Panc1 (cell line): ENCODE measurements at regions not wholly inside any gene's neighbourhood (a gene's known extent, or its start where the extent isn't known, plus 50 kb on each side); places are given as distances from the start of the nearest gene placed in this dataset.
"Not testable (repeated sequence)": the region's sequence is repeated elsewhere in the genome, so short reads cannot be mapped to it uniquely, and the experiment has no call there.

ENCODE experiments used
- ATAC-seq: fragments of 200-7000 bp; cut with Tn5 transposase; 2 replicates; pipeline ENCODE4 v1.9.1; 2020; ENCODE audit warnings: mild to moderate bottlenecking, moderate library complexity
- BruUV-seq: library from RNA; stranded (reverse); fragments of 400-500 nt; replicated peaks from 2 replicates; lab custom pipeline; 2021; lab: Mats Ljungman, UMichigan
- CTCF ChIA-PET: fragments of 300-600 bp; sonication (Branson Sonifier 250); formaldehyde crosslinking; loops from one replicate; lab custom pipeline; 2022; ENCODE audit warnings: antibody characterized with exemption; lab: Charles Lee
- POLR2A ChIA-PET: fragments of 300-600 bp; sonication (Branson Sonifier 250); formaldehyde crosslinking; loops from one replicate; lab custom pipeline; 2022; ENCODE audit warnings: antibody characterized with exemption; lab: Charles Lee
- DNase-seq: peaks from one replicate; pipeline ENCODE4 v3.0.0-alpha.2; 2010; ENCODE audit warnings: low read depth, low spot score
- H3K27ac ChIP-seq: 2 replicates; pipeline ENCODE4 v1.5.1; 2011; ENCODE audit warnings: mild to moderate bottlenecking, low read length, inconsistent platforms
- H3K27me3 ChIP-seq: fragments of 200-500 bp; sonication (Bioruptor generic); 2 replicates; pipeline ENCODE4 v1.6.0; 2014; ENCODE audit warnings: low read length, inconsistent platforms; ENCODE audit not compliant: control insufficient read depth, insufficient read depth
- H3K36me3 ChIP-seq: fragments of 200-500 bp; sonication (Bioruptor generic); 2 replicates; pipeline ENCODE4 v1.5.1; 2014; ENCODE audit warnings: inconsistent platforms, mild to moderate bottlenecking, low read length, moderate library complexity; ENCODE audit not compliant: control insufficient read depth, insufficient read depth
- H3K4me1 ChIP-seq: 2 replicates; pipeline ENCODE4 v1.5.1; 2011; ENCODE audit warnings: inconsistent platforms, mild to moderate bottlenecking, low read length, moderate library complexity; ENCODE audit not compliant: control insufficient read depth, insufficient read depth
- H3K4me3 ChIP-seq, 2 experiments: 2 replicates each; pipeline ENCODE4 v1.5.1; 2011 to 2012; ENCODE audit warnings: low read depth in 2 of 2, low read length in 2 of 2, mild to moderate bottlenecking in 2 of 2, inconsistent platforms in 1 of 2, moderate library complexity in 1 of 2
- H3K9me3 ChIP-seq: fragments of 200-500 bp; sonication (Bioruptor generic); 2 replicates; pipeline ENCODE4 v1.5.1; 2014; ENCODE audit warnings: low read depth, mild to moderate bottlenecking, inconsistent platforms, low read length, moderate library complexity; ENCODE audit not compliant: control insufficient read depth, insufficient read depth
- POLR2AphosphoS5 ChIP-seq: IDR thresholded peaks from 2 replicates; pipeline ENCODE4 v1.6.1; 2012; ENCODE audit warnings: mild to moderate bottlenecking, low read depth, low read length, moderate library complexity
- SIN3A ChIP-seq: IDR thresholded peaks from 2 replicates; pipeline ENCODE4 v1.6.1; 2012; ENCODE audit warnings: low read depth, mild to moderate bottlenecking, low read length, moderate library complexity, borderline replicate concordance; ENCODE audit not compliant: insufficient read depth
- TCF7L2 ChIP-seq: IDR thresholded peaks from 2 replicates; pipeline ENCODE4 v1.6.1; 2011; ENCODE audit warnings: mild to moderate bottlenecking, low read depth, low read length, inconsistent platforms
- in situ Hi-C: cut with HindIII; loops from 2 replicates; pipeline ENCODE4 v1.10.0; 2016; ENCODE audit warnings: low sequenced_read_pairs, low pct_unique_long_range_greater_than_20kb
- intact Hi-C: fragments of 100-400 bp; cut with micrococcal nuclease; formaldehyde crosslinking; loops from one replicate; pipeline ENCODE4 v1.10.0; 2022; ENCODE audit not compliant: unreplicated experiment
- TF ChIP-seq, protein P1 (sequence below): fragments of 450-650 bp; IDR thresholded peaks from 2 replicates; pipeline ENCODE4 v1.5.1; 2017; ENCODE audit warnings: mild to moderate bottlenecking
- TF ChIP-seq, protein P2 (sequence below), 2 experiments: IDR thresholded peaks; 2 replicates each; pipeline ENCODE4 v1.6.1; 2011 to 2012; ENCODE audit warnings: low read depth in 2 of 2, control low read depth in 1 of 2, low read length in 1 of 2, mild to moderate bottlenecking in 1 of 2, moderate library complexity in 1 of 2; ENCODE audit not compliant: insufficient read depth in 1 of 2

DNA sequence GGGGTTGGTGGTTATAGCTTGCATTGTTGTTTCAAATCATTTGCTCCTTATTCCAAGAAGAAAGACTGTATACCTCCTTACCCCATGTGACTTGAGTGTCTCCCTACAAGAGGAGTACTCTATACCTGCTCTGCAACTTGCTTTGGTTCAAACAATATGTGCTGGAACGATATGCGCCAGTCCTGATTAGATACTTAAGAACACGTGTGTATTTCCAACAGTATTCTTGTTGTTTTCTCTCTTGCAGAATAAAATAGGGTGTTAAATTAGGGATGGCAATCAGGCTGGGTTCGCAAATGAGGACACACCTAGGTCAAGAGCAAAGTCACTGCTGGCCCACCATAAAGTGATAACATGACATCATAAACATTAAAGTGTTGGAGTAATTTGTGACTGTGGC lies 895.0 kb upstream of the SLITRK1 start:
- Histone ChIP-seq H3K36me3 (no peaks in the 10 kb centered on the region), H3K4me3 (no peak overlapping the region), H3K27me3 (no peaks in the 10 kb centered on the region), H3K9me3 (no peaks in the 10 kb centered on the region), H3K27ac (no peak overlapping the region), H3K4me1 (no peaks in the 10 kb centered on the region)
- in situ Hi-C loops (no loop called here), intact Hi-C loops (no loop called here)
- CTCF ChIA-PET = no interaction called here
- BruUV-seq = no TSS peak
- POLR2A ChIA-PET = no interaction called here
- DNase-seq = no peak
- no peak for TF ChIP-seq SIN3A
- TF ChIP-seq, protein P1, sequence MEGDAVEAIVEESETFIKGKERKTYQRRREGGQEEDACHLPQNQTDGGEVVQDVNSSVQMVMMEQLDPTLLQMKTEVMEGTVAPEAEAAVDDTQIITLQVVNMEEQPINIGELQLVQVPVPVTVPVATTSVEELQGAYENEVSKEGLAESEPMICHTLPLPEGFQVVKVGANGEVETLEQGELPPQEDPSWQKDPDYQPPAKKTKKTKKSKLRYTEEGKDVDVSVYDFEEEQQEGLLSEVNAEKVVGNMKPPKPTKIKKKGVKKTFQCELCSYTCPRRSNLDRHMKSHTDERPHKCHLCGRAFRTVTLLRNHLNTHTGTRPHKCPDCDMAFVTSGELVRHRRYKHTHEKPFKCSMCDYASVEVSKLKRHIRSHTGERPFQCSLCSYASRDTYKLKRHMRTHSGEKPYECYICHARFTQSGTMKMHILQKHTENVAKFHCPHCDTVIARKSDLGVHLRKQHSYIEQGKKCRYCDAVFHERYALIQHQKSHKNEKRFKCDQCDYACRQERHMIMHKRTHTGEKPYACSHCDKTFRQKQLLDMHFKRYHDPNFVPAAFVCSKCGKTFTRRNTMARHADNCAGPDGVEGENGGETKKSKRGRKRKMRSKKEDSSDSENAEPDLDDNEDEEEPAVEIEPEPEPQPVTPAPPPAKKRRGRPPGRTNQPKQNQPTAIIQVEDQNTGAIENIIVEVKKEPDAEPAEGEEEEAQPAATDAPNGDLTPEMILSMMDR = no peak
- no peak for TF ChIP-seq POLR2AphosphoS5
- TF ChIP-seq, protein P2, sequence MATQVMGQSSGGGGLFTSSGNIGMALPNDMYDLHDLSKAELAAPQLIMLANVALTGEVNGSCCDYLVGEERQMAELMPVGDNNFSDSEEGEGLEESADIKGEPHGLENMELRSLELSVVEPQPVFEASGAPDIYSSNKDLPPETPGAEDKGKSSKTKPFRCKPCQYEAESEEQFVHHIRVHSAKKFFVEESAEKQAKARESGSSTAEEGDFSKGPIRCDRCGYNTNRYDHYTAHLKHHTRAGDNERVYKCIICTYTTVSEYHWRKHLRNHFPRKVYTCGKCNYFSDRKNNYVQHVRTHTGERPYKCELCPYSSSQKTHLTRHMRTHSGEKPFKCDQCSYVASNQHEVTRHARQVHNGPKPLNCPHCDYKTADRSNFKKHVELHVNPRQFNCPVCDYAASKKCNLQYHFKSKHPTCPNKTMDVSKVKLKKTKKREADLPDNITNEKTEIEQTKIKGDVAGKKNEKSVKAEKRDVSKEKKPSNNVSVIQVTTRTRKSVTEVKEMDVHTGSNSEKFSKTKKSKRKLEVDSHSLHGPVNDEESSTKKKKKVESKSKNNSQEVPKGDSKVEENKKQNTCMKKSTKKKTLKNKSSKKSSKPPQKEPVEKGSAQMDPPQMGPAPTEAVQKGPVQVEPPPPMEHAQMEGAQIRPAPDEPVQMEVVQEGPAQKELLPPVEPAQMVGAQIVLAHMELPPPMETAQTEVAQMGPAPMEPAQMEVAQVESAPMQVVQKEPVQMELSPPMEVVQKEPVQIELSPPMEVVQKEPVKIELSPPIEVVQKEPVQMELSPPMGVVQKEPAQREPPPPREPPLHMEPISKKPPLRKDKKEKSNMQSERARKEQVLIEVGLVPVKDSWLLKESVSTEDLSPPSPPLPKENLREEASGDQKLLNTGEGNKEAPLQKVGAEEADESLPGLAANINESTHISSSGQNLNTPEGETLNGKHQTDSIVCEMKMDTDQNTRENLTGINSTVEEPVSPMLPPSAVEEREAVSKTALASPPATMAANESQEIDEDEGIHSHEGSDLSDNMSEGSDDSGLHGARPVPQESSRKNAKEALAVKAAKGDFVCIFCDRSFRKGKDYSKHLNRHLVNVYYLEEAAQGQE (IDR thresholded peaks at IDR 0.05; ENCODE audit: insufficient read depth in 1 of 2, low read depth in 2 of 2, low read length in 1 of 2) = no peak
- ATAC-seq = no peak

DNA sequence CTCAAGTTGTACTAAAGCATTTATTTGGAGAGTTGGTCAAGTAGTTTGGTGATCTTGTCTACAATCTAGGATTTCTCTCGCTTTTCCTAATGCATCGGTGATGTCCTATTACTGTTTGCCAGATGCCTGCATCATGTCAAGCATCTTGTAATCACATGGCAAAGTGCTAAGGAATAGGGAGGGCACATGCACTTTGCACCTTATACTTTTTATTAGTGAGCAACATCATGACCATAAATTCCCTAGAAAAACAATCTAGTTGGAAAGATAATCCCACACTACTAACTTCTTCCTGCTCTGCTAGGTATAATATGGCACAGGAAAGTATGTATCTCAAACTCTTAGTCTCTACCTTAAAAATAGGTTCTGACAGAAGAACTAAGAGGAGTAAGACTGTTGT lies 894.3 kb upstream of the SLITRK1 start:
- POLR2A ChIA-PET = no interaction called here
- Histone ChIP-seq H3K4me1 (no peaks in the 10 kb centered on the region), H3K36me3 (no peaks in the 10 kb centered on the region), H3K27ac (no peak overlapping the region), H3K4me3 (no peak overlapping the region), H3K27me3 (no peaks in the 10 kb centered on the region), H3K9me3 (no peaks in the 10 kb centered on the region)
- in situ Hi-C loops (no loop called here), intact Hi-C loops (no loop called here)
- ATAC-seq (no peak), DNase-seq (no peak)
- CTCF ChIA-PET = no interaction called here
- TF ChIP-seq, protein P2 (IDR thresholded peaks at IDR 0.05; ENCODE audit: insufficient read depth in 1 of 2, low read depth in 2 of 2, low read length in 1 of 2) = no peak
- TF ChIP-seq TCF7L2 = no peak
- TF ChIP-seq POLR2AphosphoS5 = no peak
- no peak for TF ChIP-seq SIN3A
- TF ChIP-seq, protein P1 = no peak
- BruUV-seq = no TSS peak

DNA sequence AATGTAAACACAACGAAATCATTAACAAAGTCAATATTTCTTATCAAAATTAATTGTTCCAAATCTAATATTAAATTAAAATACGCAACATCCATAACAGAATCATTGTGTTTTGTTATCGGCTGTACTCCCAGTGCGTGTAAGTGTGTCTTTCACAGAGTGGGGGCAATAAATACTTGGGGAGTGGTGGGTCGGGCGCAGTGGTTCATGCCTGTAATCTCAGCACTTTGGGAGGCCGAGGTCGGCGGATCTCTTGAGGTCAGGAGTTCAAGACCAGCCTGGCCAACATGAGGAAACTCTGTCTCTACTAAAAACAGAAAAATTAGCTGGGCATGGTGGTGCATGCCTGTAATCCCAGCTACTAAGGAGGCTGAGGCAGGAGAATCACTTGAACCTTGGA lies 893.6 kb upstream of the SLITRK1 start:
- H3K36me3 ChIP-seq, H3K4me3 ChIP-seq, CTCF ChIA-PET, DNase-seq, ATAC-seq, H3K4me1 ChIP-seq, intact Hi-C loops, BruUV-seq, POLR2A ChIA-PET, H3K9me3 ChIP-seq, H3K27me3 ChIP-seq, H3K27ac ChIP-seq, in situ Hi-C loops: not testable (repeated sequence)
